K562 (cell line): ENCODE measurements at regions not wholly inside any gene's neighbourhood (a gene's known extent, or its start where the extent isn't known, plus 50 kb on each side); places are given as distances from the start of the nearest gene placed in this dataset.

ENCODE experiments used
- FOXJ2 ChIP-seq: fragments of 200-800 bp; sonication (Bioruptor generic); IDR thresholded peaks from 2 replicates; pipeline ENCODE4 v1.6.1; 2016; ENCODE audit warnings: missing genetic modification characterization, missing compliant biosample characterization
- HDAC2 ChIP-seq: fragments of 450-650 bp; IDR thresholded peaks from 2 replicates; pipeline ENCODE4 v1.6.1; 2016; ENCODE audit warnings: mild to moderate bottlenecking
- TF ChIP-seq, protein P1 (sequence below): fragments of 200-600 bp; sonication (generic); IDR thresholded peaks from one replicate; pipeline ENCODE4 v1.6.1; 2012; ENCODE audit warnings: mild to moderate bottlenecking, low read depth, low read length, inconsistent platforms

DNA sequence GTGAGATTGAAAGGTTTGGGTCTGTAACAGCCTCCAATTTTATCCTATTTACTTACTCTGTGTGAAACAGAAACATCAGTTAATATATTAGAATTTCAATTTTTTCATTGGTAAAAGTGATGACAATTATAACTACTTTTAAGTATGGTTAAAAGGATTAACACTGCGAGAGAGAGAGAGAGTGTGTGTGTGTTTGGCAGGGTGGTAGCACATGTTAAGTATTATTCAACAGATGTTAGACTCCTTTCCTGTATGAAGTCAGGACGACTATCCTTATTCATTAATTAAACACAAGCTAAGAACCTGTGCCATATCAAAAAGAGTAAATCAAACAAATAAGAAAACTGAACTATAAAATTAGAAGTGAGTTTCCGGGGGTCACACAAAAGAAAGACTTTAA is 662.5 kb downstream of the PLPP3 start (continued):
- TF ChIP-seq, protein P1, sequence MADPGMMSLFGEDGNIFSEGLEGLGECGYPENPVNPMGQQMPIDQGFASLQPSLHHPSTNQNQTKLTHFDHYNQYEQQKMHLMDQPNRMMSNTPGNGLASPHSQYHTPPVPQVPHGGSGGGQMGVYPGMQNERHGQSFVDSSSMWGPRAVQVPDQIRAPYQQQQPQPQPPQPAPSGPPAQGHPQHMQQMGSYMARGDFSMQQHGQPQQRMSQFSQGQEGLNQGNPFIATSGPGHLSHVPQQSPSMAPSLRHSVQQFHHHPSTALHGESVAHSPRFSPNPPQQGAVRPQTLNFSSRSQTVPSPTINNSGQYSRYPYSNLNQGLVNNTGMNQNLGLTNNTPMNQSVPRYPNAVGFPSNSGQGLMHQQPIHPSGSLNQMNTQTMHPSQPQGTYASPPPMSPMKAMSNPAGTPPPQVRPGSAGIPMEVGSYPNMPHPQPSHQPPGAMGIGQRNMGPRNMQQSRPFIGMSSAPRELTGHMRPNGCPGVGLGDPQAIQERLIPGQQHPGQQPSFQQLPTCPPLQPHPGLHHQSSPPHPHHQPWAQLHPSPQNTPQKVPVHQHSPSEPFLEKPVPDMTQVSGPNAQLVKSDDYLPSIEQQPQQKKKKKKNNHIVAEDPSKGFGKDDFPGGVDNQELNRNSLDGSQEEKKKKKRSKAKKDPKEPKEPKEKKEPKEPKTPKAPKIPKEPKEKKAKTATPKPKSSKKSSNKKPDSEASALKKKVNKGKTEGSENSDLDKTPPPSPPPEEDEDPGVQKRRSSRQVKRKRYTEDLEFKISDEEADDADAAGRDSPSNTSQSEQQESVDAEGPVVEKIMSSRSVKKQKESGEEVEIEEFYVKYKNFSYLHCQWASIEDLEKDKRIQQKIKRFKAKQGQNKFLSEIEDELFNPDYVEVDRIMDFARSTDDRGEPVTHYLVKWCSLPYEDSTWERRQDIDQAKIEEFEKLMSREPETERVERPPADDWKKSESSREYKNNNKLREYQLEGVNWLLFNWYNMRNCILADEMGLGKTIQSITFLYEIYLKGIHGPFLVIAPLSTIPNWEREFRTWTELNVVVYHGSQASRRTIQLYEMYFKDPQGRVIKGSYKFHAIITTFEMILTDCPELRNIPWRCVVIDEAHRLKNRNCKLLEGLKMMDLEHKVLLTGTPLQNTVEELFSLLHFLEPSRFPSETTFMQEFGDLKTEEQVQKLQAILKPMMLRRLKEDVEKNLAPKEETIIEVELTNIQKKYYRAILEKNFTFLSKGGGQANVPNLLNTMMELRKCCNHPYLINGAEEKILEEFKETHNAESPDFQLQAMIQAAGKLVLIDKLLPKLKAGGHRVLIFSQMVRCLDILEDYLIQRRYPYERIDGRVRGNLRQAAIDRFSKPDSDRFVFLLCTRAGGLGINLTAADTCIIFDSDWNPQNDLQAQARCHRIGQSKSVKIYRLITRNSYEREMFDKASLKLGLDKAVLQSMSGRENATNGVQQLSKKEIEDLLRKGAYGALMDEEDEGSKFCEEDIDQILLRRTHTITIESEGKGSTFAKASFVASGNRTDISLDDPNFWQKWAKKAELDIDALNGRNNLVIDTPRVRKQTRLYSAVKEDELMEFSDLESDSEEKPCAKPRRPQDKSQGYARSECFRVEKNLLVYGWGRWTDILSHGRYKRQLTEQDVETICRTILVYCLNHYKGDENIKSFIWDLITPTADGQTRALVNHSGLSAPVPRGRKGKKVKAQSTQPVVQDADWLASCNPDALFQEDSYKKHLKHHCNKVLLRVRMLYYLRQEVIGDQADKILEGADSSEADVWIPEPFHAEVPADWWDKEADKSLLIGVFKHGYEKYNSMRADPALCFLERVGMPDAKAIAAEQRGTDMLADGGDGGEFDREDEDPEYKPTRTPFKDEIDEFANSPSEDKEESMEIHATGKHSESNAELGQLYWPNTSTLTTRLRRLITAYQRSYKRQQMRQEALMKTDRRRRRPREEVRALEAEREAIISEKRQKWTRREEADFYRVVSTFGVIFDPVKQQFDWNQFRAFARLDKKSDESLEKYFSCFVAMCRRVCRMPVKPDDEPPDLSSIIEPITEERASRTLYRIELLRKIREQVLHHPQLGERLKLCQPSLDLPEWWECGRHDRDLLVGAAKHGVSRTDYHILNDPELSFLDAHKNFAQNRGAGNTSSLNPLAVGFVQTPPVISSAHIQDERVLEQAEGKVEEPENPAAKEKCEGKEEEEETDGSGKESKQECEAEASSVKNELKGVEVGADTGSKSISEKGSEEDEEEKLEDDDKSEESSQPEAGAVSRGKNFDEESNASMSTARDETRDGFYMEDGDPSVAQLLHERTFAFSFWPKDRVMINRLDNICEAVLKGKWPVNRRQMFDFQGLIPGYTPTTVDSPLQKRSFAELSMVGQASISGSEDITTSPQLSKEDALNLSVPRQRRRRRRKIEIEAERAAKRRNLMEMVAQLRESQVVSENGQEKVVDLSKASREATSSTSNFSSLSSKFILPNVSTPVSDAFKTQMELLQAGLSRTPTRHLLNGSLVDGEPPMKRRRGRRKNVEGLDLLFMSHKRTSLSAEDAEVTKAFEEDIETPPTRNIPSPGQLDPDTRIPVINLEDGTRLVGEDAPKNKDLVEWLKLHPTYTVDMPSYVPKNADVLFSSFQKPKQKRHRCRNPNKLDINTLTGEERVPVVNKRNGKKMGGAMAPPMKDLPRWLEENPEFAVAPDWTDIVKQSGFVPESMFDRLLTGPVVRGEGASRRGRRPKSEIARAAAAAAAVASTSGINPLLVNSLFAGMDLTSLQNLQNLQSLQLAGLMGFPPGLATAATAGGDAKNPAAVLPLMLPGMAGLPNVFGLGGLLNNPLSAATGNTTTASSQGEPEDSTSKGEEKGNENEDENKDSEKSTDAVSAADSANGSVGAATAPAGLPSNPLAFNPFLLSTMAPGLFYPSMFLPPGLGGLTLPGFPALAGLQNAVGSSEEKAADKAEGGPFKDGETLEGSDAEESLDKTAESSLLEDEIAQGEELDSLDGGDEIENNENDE = no peak
- TF ChIP-seq HDAC2 (no peak), FOXJ2 (no peak)
